ENCODE measurements at regions not wholly inside any gene's neighbourhood (a gene's known extent, or its start where the extent isn't known, plus 50 kb on each side); places are given as distances from the start of the nearest gene placed in this dataset.

- Histone ChIP-seq H3K36me3 (ENCODE audit: control insufficient read depth in 4 of 4, insufficient read depth in 3 of 4, low read depth in 1 of 4, low read length in 3 of 4) (no peaks in the 10 kb centered on the region), H3K9me3 (ENCODE audit: control insufficient read depth in 4 of 4, low read length in 3 of 4) (no peaks in the 10 kb centered on the region), H3K27me3 (ENCODE audit: control insufficient read depth in 4 of 4, insufficient read depth in 4 of 4, low read length in 3 of 4) (peaks cover 0 to 3% (median 0%) of the 10 kb centered on the region in 4 donors), H3K4me3 (ENCODE audit: low read depth in 1 of 3, low read length in 3 of 3) (no peak overlapping the region), H3K9ac (ENCODE audit: low read depth in 1 of 2, low read length in 2 of 2) (no peak overlapping the region), H3K4me1 (ENCODE audit: control insufficient read depth in 4 of 4, insufficient read depth in 4 of 4, low read length in 3 of 4) (no peaks in the 10 kb centered on the region), H3K27ac (ENCODE audit: low read depth in 1 of 2, low read length in 2 of 2) (no peak overlapping the region)
- DNase-seq (ENCODE audit: low spot score): no peak
- TF ChIP-seq EGR1 (IDR thresholded peaks at IDR 0.05; ENCODE audit: low read depth in 2 of 2) (no peak), NR2F2 (IDR thresholded peaks at IDR 0.05) (no peak), HNF4G (IDR thresholded peaks at IDR 0.05) (no peak), CTCF (IDR thresholded peaks at IDR 0.05; ENCODE audit: low read depth, low read length, missing input control) (no peak), GABPA (IDR thresholded peaks at IDR 0.05 in 1 of 2, conservative IDR thresholded peaks at IDR 0.05 in 1 of 2) (no peak), REST (IDR thresholded peaks at IDR 0.05) (no peak), RAD21 (IDR thresholded peaks at IDR 0.05) (no peak), HNF4A (conservative IDR thresholded peaks at IDR 0.05) (no peak), ZBTB33 (IDR thresholded peaks at IDR 0.05) (no peak), FOXA1 (IDR thresholded peaks at IDR 0.05) (no peak), SP1 (IDR thresholded peaks at IDR 0.05) (no peak), RXRA (IDR thresholded peaks at IDR 0.05) (no peak), JUND (IDR thresholded peaks at IDR 0.05) (no peak), YY1 (IDR thresholded peaks at IDR 0.05) (no peak), MAX (IDR thresholded peaks at IDR 0.05) (no peak), ATF3 (IDR thresholded peaks at IDR 0.05) (no peak), FOXA2 (IDR thresholded peaks at IDR 0.05) (no peak), TAF1 (conservative IDR thresholded peaks at IDR 0.05) (no peak)
- 96% methylated on average over 2 of the region's 2 CpGs for WGBS
Measured at GRCh38 chr7:133199831-133200230, 53.0 kb upstream of the EXOC4 start.

All from liver (tissue), 8 donors.